DND-41 (cell line): ENCODE measurements at regions not wholly inside any gene's neighbourhood (a gene's known extent, or its start where the extent isn't known, plus 50 kb on each side); places are given as distances from the start of the nearest gene placed in this dataset.
"Not testable (repeated sequence)": the region's sequence is repeated elsewhere in the genome, so short reads cannot be mapped to it uniquely, and the experiment has no call there.

Source experiments
- ATAC-seq: fragments of 200-7000 bp; cut with Tn5 transposase; 3 replicates; pipeline ENCODE4 v1.9.1; 2021; ENCODE audit warnings: low read depth; ENCODE audit not compliant: insufficient read depth
- DNase-seq: peaks from one replicate; pipeline ENCODE4 v3.0.0-alpha.2; 2020
- H2AFZ ChIP-seq: 2 replicates; pipeline ENCODE4 v1.6.0; 2012; ENCODE audit warnings: low read depth, low read length
- H3K27ac ChIP-seq: 2 replicates; pipeline ENCODE4 v1.5.1; 2012; ENCODE audit warnings: low read length, inconsistent platforms
- H3K27me3 ChIP-seq: fragments of 200-600 bp; sonication (generic); 2 replicates; pipeline ENCODE4 v1.6.0; 2012; ENCODE audit warnings: low read length, mild to moderate bottlenecking, inconsistent platforms; ENCODE audit not compliant: insufficient read depth, poor library complexity
- H3K36me3 ChIP-seq: 2 replicates; pipeline ENCODE4 v1.5.1; 2012; ENCODE audit warnings: low read length, inconsistent platforms; ENCODE audit not compliant: insufficient read depth
- H3K4me1 ChIP-seq: 2 replicates; pipeline ENCODE4 v1.5.1; 2012; ENCODE audit warnings: mild to moderate bottlenecking, low read length; ENCODE audit not compliant: insufficient read depth
- H3K4me2 ChIP-seq: 2 replicates; pipeline ENCODE4 v1.6.0; 2012; ENCODE audit warnings: mild to moderate bottlenecking, moderate library complexity, low read length, inconsistent platforms; ENCODE audit not compliant: insufficient read depth
- H3K4me3 ChIP-seq, 2 experiments: fragments of 200-600 bp in 1 of 2; shearing (Covaris generic) in 1 of 2; 2 replicates each; pipeline ENCODE4 v1.5.1; 2012 to 2016; ENCODE audit warnings: inconsistent platforms in 2 of 2, low read length in 2 of 2, mild to moderate bottlenecking in 2 of 2, low read depth in 1 of 2, moderate library complexity in 1 of 2
- H3K79me2 ChIP-seq: 2 replicates; pipeline ENCODE4 v1.6.0; 2012; ENCODE audit warnings: low read length, inconsistent platforms; ENCODE audit not compliant: insufficient read depth
- H3K9ac ChIP-seq: 2 replicates; pipeline ENCODE4 v1.6.0; 2012; ENCODE audit warnings: low read depth, mild to moderate bottlenecking, inconsistent platforms, low read length, moderate library complexity
- H3K9me3 ChIP-seq: 2 replicates; pipeline ENCODE4 v1.5.1; 2012; ENCODE audit warnings: low read length, moderate library complexity, mild to moderate bottlenecking, inconsistent platforms; ENCODE audit not compliant: insufficient read depth, severe bottlenecking
- H4K20me1 ChIP-seq: 2 replicates; pipeline ENCODE4 v1.6.0; 2012; ENCODE audit warnings: low read length; ENCODE audit not compliant: insufficient read depth
- CTCF ChIP-seq: IDR thresholded peaks from 2 replicates; pipeline ENCODE4 v1.5.1; 2012; ENCODE audit warnings: borderline replicate concordance, low read length, moderate library complexity, mild to moderate bottlenecking; ENCODE audit not compliant: poor library complexity, severe bottlenecking; ENCODE audit errors: extremely low read depth
- EZH2 ChIP-seq: IDR thresholded peaks from 3 replicates; pipeline ENCODE4 v1.6.1; 2012; ENCODE audit warnings: borderline replicate concordance, low read depth, mild to moderate bottlenecking, moderate library complexity, low read length, inconsistent platforms; ENCODE audit not compliant: severe bottlenecking

GRCh38 chr12:86710109-86710508, 453.9 kb upstream of the MGAT4C start:
- Histone ChIP-seq H3K9ac (no peak overlapping the region), H3K4me1 (no peaks in the 10 kb centered on the region), H3K27me3 (no peaks in the 10 kb centered on the region), H4K20me1 (no peaks in the 10 kb centered on the region), H3K4me2 (no peak overlapping the region), H3K36me3 (no peaks in the 10 kb centered on the region), H3K4me3 (no peak overlapping the region), H3K79me2 (no peaks in the 10 kb centered on the region), H3K9me3 (peaks cover 3% of the 10 kb centered on the region), H2AFZ (no peak overlapping the region), H3K27ac (no peak overlapping the region)
- DNase-seq (no peak), ATAC-seq (no peak)
- no peak for TF ChIP-seq CTCF
- TF ChIP-seq EZH2 = no peak

- not testable (repeated sequence) for H3K27me3 ChIP-seq, DNase-seq, H4K20me1 ChIP-seq, ATAC-seq, H3K36me3 ChIP-seq, H3K4me3 ChIP-seq, H3K9ac ChIP-seq, H3K4me1 ChIP-seq, H2AFZ ChIP-seq, H3K9me3 ChIP-seq, H3K79me2 ChIP-seq, H3K4me2 ChIP-seq, H3K27ac ChIP-seq
These were observed 452.8 kb upstream of the MGAT4C start for GRCh38 chr12:86709017-86709416.

- Histone ChIP-seq H3K4me1 (no peaks in the 10 kb centered on the region), H3K9ac (no peak overlapping the region), H2AFZ (no peak overlapping the region), H3K27me3 (no peaks in the 10 kb centered on the region), H3K27ac (no peak overlapping the region), H3K9me3 (no peaks in the 10 kb centered on the region), H3K36me3 (no peaks in the 10 kb centered on the region), H3K4me3 (no peak overlapping the region), H4K20me1 (no peaks in the 10 kb centered on the region), H3K4me2 (no peak overlapping the region), H3K79me2 (no peaks in the 10 kb centered on the region)
- ATAC-seq = no peak
- no peak for DNase-seq
- TF ChIP-seq EZH2 (no peak), CTCF (no peak)
These were observed 442.4 kb upstream of the MGAT4C start for GRCh38 chr12:86698641-86698980.

- H3K4me3 ChIP-seq = no peak overlapping the region
- DNase-seq (no peak), ATAC-seq (no peak)
- no peaks in the 10 kb centered on the region for H3K36me3 ChIP-seq
- H2AFZ ChIP-seq = no peak overlapping the region
- H3K27ac ChIP-seq = no peak overlapping the region
- no peak overlapping the region for H3K4me2 ChIP-seq
- no peaks in the 10 kb centered on the region for H3K4me1 ChIP-seq
- H3K27me3 ChIP-seq = no peaks in the 10 kb centered on the region
- no peak overlapping the region for H3K9ac ChIP-seq
- TF ChIP-seq CTCF = no peak
- no peak for TF ChIP-seq EZH2
- no peaks in the 10 kb centered on the region for H3K79me2 ChIP-seq
- no peaks in the 10 kb centered on the region for H4K20me1 ChIP-seq
- H3K9me3 ChIP-seq = no peaks in the 10 kb centered on the region
These were observed 441.9 kb upstream of the MGAT4C start for GRCh38 chr12:86697916-86698640.
